ENCODE measurements at regions not wholly inside any gene's neighbourhood (a gene's known extent, or its start where the extent isn't known, plus 50 kb on each side); places are given as distances from the start of the nearest gene placed in this dataset.

- Histone ChIP-seq H3K27ac (no peak overlapping the region), H3K4me2 (no peak overlapping the region), H4K20me1 (ENCODE audit: insufficient read depth) (no peaks in the 10 kb centered on the region), H3K27me3 (ENCODE audit: insufficient read depth, low read depth) (no peaks in the 10 kb centered on the region), H3K79me2 (ENCODE audit: insufficient read depth, low read depth) (no peaks in the 10 kb centered on the region), H3K4me3 (IDR thresholded peaks at IDR 0.05; ENCODE audit: insufficient read depth, low read depth, low read length) (no peak overlapping the region), H3K36me3 (ENCODE audit: insufficient read depth) (no peaks in the 10 kb centered on the region), H2AFZ (ENCODE audit: low read depth) (no peak overlapping the region), H3K9ac (no peak overlapping the region), H3K4me1 (ENCODE audit: low read depth, poor library complexity, severe bottlenecking) (no peaks in the 10 kb centered on the region)
- no peak for TF ChIP-seq CTCF (conservative IDR thresholded peaks at IDR 0.05; ENCODE audit: low read depth, low read length)
Observed at GRCh38 chr11:108994887-108995286, 330.0 kb downstream of the DDX10 start.

DNA sequence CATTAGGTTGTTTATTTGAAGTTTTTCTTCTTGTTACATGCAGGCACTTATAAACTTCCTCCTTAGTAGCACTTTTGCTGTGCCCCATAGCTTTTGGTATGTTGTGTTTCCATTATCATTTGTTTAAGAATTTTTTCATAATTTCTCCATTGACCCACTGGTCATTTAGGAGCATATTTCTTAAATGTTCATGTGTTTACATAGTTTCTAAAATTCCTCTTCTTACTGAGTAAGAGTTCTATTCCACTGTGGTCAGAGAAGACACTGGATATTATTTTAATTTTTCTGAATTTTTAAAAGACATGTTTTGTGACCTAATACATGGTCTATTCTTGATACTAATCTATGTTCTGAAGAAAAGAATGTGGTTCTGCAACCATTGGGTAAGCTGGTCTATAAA lies 333.0 kb downstream of the DDX10 start:
- Histone ChIP-seq H2AFZ (ENCODE audit: low read depth) (no peak overlapping the region), H4K20me1 (ENCODE audit: insufficient read depth) (no peaks in the 10 kb centered on the region), H3K4me1 (ENCODE audit: low read depth, poor library complexity, severe bottlenecking) (no peaks in the 10 kb centered on the region), H3K4me3 (IDR thresholded peaks at IDR 0.05; ENCODE audit: insufficient read depth, low read depth, low read length) (no peak overlapping the region), H3K27me3 (ENCODE audit: insufficient read depth, low read depth) (no peaks in the 10 kb centered on the region), H3K9ac (no peak overlapping the region), H3K36me3 (ENCODE audit: insufficient read depth) (no peaks in the 10 kb centered on the region), H3K79me2 (ENCODE audit: insufficient read depth, low read depth) (no peaks in the 10 kb centered on the region), H3K4me2 (no peak overlapping the region), H3K27ac (no peak overlapping the region)
- no peak for TF ChIP-seq CTCF (conservative IDR thresholded peaks at IDR 0.05; ENCODE audit: low read depth, low read length)

DNA sequence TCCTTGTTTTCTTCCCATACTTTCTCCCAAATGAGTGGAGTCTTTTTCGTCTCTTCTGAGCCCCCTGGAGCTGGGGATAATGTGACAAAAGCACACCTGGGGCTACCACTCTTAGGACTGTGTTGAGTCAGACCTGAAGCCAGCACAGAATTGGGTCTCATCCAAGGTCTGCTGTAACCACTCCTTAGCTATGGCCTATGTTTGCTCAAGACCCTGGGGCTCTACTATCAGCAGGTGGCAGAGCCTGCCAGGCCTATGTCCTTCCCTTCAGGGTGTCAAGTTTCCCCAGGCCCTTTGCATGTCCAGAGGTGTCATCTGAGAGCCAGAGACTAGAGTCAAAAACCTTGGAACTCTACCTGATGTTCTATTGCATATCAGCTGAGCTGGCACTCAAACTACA lies 335.7 kb downstream of the DDX10 start:
- Histone ChIP-seq H3K9ac (no peak overlapping the region), H3K79me2 (ENCODE audit: insufficient read depth, low read depth) (no peaks in the 10 kb centered on the region), H3K27ac (no peak overlapping the region), H3K4me1 (ENCODE audit: low read depth, poor library complexity, severe bottlenecking) (no peaks in the 10 kb centered on the region), H3K4me3 (IDR thresholded peaks at IDR 0.05; ENCODE audit: insufficient read depth, low read depth, low read length) (no peak overlapping the region), H3K36me3 (ENCODE audit: insufficient read depth) (no peaks in the 10 kb centered on the region), H3K27me3 (ENCODE audit: insufficient read depth, low read depth) (no peaks in the 10 kb centered on the region), H4K20me1 (ENCODE audit: insufficient read depth) (no peaks in the 10 kb centered on the region), H3K4me2 (no peak overlapping the region), H2AFZ (ENCODE audit: low read depth) (no peak overlapping the region)
- TF ChIP-seq CTCF (conservative IDR thresholded peaks at IDR 0.05; ENCODE audit: low read depth, low read length): no peak

- no peak for TF ChIP-seq CTCF (conservative IDR thresholded peaks at IDR 0.05; ENCODE audit: low read depth, low read length)
- no peaks in the 10 kb centered on the region for H4K20me1 ChIP-seq (ENCODE audit: insufficient read depth)
- no peaks in the 10 kb centered on the region for H3K4me1 ChIP-seq (ENCODE audit: low read depth, poor library complexity, severe bottlenecking)
- no peak overlapping the region for H3K27ac ChIP-seq
- no peak overlapping the region for H3K9ac ChIP-seq
- no peaks in the 10 kb centered on the region for H3K27me3 ChIP-seq (ENCODE audit: insufficient read depth, low read depth)
- no peak overlapping the region for H2AFZ ChIP-seq (ENCODE audit: low read depth)
- H3K4me3 ChIP-seq (IDR thresholded peaks at IDR 0.05; ENCODE audit: insufficient read depth, low read depth, low read length): no peak overlapping the region
- H3K79me2 ChIP-seq (ENCODE audit: insufficient read depth, low read depth): no peaks in the 10 kb centered on the region
- H3K36me3 ChIP-seq (ENCODE audit: insufficient read depth): no peaks in the 10 kb centered on the region
- no peak overlapping the region for H3K4me2 ChIP-seq
Observed at GRCh38 chr11:109001585-109001984, 336.7 kb downstream of the DDX10 start.

GRCh38 chr11:109012991-109013390 lies 348.1 kb downstream of the DDX10 start:
- Histone ChIP-seq H3K9ac (no peak overlapping the region), H2AFZ (ENCODE audit: low read depth) (no peak overlapping the region), H3K27ac (no peak overlapping the region), H3K4me1 (ENCODE audit: low read depth, poor library complexity, severe bottlenecking) (no peaks in the 10 kb centered on the region), H3K36me3 (ENCODE audit: insufficient read depth) (no peaks in the 10 kb centered on the region), H3K27me3 (ENCODE audit: insufficient read depth, low read depth) (no peaks in the 10 kb centered on the region), H3K4me3 (IDR thresholded peaks at IDR 0.05; ENCODE audit: insufficient read depth, low read depth, low read length) (no peak overlapping the region), H3K4me2 (no peak overlapping the region), H3K79me2 (ENCODE audit: insufficient read depth, low read depth) (no peaks in the 10 kb centered on the region), H4K20me1 (ENCODE audit: insufficient read depth) (no peaks in the 10 kb centered on the region)
- no peak for TF ChIP-seq CTCF (conservative IDR thresholded peaks at IDR 0.05; ENCODE audit: low read depth, low read length)
